Esophagus muscularis mucosa (tissue), 3 donors: ENCODE measurements at regions not wholly inside any gene's neighbourhood (a gene's known extent, or its start where the extent isn't known, plus 50 kb on each side); places are given as distances from the start of the nearest gene placed in this dataset.

Experiments used
- CTCF ChIP-seq, 3 experiments: fragments of 200-600 bp in 2 of 3; fragments of 450-650 bp in 1 of 3; sonication (generic) in 2 of 3; IDR thresholded peaks; one replicate each; pipeline ENCODE4 v1.5.1; 2017 to 2019; ENCODE audit warnings: antibody characterized with exemption in 3 of 3, mild to moderate bottlenecking in 2 of 3, moderate library complexity in 1 of 3
- POLR2AphosphoS5 ChIP-seq, 2 donors: sonication (generic); formaldehyde crosslinking; IDR thresholded peaks; one replicate each; pipeline ENCODE4 v1.6.1; 2017; ENCODE audit warnings: antibody characterized with exemption in 2 of 2

GRCh38 chr4:62870451-62870850, 1538.8 kb downstream of the TECRL start:
- TF ChIP-seq POLR2AphosphoS5 (IDR thresholded peaks at IDR 0.05) (no peak), CTCF (IDR thresholded peaks at IDR 0.05) (no peak)
